ENCODE measurements at regions not wholly inside any gene's neighbourhood (a gene's known extent, or its start where the extent isn't known, plus 50 kb on each side); places are given as distances from the start of the nearest gene placed in this dataset.

DNA sequence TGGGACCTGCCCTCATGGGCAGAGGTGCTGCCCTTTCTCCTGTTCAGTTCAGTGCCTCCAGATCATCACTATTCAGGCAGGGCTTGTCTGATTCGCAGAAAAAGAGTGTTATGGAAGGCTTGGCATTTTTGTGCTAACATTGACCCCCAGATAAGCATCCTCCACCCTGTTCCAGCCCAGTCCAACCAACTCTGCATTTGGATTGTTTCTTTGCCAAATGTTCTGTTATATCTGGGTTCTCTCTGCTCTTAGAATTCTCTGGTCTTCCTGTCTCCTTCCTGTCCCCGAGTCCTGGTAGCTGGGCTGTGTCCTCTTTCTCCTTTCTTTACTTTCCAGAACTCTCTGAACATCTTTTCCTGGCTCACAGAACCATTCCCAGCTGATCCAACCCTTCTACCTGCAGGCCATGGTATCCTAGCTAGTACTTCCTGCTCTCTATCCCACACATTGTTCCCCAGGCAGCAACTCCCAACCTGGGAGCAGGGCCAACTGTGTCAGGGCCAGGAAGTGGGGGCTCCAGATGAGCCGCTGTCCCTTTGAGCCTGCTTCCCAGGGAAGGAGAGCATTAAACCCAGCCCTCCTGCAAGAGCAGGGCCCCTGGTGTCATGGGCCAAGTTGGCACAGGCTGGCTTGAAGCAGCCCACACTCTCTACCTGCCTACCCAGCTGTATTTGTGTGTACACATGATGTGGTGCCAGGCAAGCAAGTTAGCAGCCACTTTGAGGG lies 280.7 kb upstream of the CADM1 start:
- TF ChIP-seq, protein P1, sequence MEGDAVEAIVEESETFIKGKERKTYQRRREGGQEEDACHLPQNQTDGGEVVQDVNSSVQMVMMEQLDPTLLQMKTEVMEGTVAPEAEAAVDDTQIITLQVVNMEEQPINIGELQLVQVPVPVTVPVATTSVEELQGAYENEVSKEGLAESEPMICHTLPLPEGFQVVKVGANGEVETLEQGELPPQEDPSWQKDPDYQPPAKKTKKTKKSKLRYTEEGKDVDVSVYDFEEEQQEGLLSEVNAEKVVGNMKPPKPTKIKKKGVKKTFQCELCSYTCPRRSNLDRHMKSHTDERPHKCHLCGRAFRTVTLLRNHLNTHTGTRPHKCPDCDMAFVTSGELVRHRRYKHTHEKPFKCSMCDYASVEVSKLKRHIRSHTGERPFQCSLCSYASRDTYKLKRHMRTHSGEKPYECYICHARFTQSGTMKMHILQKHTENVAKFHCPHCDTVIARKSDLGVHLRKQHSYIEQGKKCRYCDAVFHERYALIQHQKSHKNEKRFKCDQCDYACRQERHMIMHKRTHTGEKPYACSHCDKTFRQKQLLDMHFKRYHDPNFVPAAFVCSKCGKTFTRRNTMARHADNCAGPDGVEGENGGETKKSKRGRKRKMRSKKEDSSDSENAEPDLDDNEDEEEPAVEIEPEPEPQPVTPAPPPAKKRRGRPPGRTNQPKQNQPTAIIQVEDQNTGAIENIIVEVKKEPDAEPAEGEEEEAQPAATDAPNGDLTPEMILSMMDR (IDR thresholded peaks at IDR 0.05): no peak
- no peak for TF ChIP-seq POLR2A (IDR thresholded peaks at IDR 0.05)
